HG02623 (cell line): ENCODE measurements at regions not wholly inside any gene's neighbourhood (a gene's known extent, or its start where the extent isn't known, plus 50 kb on each side); places are given as distances from the start of the nearest gene placed in this dataset.
"Not testable (repeated sequence)": the region's sequence is repeated elsewhere in the genome, so short reads cannot be mapped to it uniquely, and the experiment has no call there.

Source experiments
- ATAC-seq: cut with Tn5 transposase; IDR thresholded peaks from one replicate; pipeline ENCODE4 v1.9.1; 2021; ENCODE audit warnings: moderate library complexity; ENCODE audit not compliant: unreplicated experiment

DNA sequence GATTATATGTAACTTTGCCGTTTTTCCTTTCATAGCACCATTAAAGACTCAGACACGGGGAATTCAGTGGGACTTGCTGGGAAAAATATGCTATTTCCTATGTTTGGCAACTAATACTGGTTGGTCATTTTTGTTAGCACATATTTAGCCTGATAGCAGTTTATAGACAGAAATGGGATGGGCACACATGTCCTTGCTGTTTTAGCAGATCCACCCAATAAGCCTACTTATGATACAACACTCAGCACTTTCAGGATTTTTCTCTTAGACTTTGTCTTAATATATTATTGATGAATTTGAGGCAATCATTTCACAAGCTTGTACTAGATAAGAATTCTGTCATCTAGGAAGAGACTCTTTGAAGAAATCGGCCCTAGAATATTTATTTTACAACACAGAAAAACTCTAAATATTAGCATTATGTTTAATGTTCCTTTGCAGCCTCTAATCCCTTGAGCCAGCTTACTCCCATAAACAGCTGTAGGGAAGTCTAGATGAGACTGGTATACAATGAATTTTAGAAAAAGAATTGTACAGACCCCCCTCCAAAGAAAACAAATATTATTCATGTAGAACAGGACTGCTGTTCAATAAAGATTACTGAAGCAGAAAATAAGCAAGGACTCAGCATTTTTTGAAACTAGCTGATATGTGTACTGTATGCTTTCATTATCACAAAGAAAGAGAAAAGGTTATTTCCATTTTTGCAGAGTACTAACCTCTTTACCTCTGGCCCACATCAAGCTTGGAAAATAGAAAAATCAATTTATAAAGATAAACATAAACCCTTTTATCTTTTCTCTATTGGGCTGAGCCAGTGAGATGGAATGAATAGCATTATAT, 656.8 kb upstream of the SGO1 start:
- ATAC-seq = no peak

DNA sequence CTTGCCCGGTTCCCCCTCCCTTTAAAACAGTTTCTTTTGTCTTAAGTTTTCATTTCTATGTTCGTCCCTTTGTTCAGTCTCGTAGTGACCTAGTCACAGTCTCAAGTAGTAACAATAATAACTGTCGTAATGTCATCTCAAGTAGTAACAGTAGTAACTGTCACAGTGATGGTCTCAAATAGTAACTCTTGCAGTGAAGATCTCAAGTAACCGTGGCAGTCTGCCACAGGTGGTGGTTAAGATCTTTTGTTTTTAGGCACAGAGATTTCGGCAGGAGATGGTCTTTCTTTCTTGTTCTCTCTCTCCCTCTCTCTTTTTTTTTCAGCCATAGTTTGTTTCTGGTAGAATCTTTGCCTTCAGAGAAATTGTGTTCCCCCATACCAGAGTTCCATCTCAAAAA, 656.0 kb upstream of the SGO1 start:
- ATAC-seq = no peak

DNA sequence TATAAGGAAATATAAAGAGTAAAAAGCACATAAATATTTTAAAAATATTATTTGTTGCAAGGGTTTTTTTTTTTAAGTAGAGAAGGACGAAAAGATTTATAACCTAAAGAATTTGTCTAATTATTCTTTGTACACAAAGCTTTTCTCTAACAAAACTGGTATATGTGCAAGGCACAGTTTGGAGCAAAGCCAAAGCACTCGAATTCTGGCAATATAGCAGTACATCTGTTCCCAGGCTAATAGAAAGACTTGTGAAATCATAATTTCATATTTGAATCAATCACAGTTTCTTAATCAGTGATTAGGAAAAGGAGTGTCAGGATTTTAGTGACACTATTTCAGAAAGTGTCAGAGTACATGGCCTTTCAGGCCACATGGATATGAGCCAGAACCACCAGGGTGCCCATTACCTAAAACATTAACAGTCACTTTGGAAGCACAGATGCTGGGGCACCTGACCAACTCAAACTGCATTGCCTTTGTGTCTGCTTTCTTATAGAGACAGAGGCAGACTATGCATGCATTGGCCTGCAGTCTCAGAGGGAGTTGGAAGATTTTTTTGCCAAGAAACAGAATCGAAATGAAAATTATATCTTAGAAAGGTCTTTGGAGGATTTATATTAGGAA, 651.8 kb upstream of the SGO1 start:
- no peak for ATAC-seq

DNA sequence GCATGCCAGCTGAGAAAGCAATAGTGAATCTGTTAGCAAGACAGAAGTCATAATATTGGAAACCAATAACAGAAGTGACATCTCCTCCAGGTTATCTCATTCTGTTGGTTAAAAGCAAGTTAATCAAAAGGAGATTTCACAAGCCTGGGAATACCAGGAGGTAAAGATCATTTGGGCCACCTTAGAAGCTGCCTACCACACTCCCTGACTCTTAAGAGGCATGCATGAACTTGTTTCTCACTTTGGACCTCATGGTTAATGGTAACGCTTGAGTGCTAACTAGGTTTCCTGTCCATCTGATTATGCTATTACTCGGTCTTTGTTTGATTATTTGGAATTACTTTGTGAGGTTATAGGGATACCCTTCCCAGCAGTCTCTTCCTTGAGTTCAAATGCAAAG, 650.8 kb upstream of the SGO1 start:
- ATAC-seq = no peak

DNA sequence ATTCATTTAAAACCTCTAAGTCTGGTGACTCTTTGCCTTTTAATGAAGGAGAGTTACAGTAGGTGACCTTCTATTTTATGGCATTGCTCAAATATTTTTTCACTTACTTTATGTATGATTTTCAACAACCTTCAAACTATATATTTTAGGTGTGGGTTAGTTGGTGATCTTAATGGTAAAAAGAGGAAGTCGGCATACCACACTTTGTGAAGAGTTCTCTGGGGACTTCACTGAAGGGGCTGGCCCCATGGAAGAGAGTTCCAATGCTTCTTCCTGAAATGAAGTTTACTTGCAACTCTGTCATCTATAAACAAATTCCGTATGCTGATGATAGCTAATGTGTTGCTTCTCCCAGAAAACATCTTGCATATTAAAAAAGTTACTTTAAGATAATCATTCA, 647.0 kb upstream of the SGO1 start:
- ATAC-seq = no peak

DNA sequence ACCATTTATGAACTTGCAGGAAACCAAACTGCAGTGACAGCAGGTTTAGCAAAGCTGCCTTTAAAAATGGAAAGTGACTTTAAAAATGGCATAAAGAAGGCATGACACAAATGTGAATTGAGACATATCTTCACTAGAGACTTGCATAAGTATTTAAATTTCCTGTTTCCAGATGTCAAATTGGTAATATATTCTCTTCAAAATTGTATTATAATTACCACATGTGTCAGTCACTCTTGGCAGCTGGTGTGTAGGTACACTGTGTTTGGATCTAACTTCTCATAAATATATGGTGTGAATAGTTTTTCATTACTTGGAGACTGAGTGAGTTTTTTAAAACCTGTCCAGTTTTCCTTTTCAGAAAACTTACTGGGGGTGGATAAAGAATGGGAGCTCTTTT, 636.2 kb upstream of the SGO1 start:
- ATAC-seq = no peak

DNA sequence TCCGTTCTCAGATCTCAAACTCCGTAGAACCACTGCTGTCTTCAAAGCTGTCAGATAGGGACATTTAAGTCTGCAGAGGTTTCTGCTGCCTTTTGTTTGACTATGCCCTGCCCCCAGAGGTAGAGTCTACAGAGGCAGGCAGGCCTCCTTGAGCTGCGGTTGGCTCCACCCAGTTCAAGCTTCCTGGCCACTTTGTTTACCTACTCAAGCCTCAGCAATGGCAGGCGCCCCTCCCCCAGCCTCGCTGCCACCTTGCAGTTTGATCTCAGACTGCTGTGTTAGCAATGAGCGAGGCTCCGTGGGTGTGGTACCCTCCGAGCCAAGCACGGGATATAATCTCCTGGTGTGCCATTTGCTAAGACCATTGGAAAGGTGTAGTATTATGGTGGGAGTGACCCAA, 634.9 kb upstream of the SGO1 start:
- not testable (repeated sequence) for ATAC-seq

DNA sequence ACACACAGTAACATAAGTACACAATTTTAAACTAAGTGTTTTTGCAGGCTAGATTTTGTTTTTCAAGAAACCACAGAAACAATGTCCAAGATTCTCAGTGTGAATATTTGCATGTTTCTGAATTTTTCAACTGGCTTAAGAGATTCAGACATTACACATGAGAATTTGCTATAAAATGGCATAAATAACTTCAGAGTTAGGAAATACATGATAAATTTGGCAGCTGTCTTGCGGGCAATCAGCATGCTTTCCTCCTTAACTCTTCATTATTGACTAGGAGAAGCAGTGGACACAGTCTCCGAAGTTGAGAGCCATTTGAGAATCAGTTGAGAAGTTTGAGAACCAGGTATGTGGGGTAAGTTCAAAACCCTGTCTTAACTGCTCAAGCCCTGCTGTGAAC, 625.6 kb upstream of the SGO1 start:
- ATAC-seq = no peak

DNA sequence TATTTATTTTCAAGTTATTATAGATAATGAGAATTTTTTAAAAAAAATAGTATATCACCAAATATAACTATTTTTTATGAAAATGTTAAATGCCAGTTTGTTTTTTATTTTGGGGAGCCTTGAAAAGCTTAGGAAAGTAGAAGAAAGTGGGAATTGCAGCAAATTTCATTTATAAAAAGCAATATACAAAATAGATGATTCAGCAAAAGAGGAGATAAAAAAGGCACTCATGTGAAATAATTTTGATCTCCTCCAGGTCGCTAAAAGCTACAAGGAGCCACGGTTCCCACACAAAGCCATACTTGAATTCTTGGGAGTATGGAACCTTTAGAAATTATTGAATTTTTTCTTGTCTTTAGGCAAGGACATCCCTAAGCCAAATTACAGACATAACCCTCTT, 625.0 kb upstream of the SGO1 start:
- ATAC-seq = no peak

DNA sequence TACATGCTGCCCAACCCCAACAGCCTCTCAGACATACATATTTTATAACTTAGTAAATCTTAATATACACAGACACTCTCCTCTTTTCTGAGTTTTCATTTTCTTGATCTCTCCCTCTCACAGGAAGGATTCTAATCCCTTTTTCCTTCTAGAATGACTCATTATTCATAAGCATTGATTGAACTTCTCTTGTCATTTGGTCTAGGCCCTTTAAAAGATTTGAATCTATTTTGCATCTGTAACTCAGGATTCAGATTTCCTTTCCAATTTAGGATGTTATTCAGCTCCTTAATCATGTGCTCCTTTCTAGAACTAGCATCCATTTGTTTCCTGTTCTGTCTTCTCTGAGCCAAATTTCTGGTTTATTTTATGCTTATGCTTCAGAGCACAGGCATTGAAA, 624.5 kb upstream of the SGO1 start:
- no peak for ATAC-seq

DNA sequence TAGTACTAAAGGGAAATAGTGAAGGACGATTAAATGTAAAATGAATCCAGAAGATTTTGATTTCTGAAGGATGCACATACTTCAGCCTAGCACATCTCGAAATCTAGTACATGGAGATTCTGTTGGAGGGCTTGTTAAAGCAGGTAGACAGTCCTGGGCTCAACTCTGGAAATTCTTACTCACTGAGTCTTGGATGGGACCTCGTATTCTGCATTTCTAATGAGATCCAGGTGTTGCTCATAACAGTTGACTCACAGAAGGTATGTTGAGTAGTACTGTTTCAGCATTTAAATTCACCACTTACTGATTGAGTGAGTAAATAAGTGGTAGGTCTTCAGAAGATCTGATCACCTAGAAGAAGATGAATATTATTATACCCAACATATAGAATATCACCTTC, 623.4 kb upstream of the SGO1 start:
- ATAC-seq = no peak

DNA sequence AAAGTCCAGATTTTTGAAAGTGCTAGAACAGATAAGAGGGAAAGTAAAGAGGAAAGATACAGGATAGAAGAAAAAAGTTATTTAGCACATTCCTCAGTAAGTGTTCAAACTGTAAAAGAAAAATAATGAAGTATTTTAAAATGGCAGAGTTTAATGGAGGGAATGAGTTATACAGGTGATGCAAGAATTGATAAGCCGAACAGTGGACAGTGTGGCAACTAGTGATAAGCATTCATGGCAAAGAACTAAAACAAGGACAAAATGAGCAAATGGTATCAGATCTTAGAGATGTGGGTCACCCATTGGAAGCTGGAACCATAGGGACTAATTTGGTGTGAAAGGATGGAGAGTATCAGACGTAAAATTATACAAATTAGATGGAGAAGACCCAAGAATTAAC, 622.9 kb upstream of the SGO1 start:
- ATAC-seq = no peak

DNA sequence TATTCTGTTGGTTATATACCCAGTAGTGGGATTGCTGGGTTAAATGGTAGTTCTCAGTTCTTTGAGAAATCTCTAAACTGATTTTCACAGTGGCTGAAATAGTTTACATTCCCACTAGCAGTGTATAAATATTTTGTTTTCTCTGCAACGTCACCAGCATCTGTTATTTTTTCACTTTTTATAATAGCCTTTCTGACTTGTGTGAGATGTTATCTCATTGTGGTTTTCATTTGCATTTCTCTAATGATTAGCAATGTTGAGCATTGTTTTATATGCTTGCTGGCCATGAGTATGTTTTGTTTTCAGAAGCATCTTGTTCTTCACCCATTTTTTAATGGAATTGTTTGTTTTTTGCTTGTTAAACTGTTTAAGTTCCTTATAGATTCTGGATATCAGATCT, 612.7 kb upstream of the SGO1 start:
- no peak for ATAC-seq

DNA sequence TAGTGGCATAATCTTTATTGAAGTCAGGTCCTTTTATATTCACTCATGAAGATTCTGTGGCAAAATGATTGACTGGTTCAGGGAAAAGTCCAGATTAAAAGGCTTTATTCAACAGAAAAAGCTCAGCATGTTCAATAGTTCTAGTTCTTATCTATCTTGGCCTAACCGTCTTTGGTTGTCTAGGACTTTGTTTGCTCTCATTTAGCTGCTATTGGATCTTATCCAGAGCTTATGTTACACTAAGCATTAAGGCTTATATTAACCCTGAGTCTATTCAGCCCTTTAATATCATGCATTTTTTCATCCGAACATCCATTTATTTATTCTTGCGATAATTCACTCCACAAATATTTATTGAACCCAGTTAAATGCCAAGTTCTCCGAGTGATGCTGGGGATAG, 601.0 kb upstream of the SGO1 start:
- ATAC-seq = no peak

DNA sequence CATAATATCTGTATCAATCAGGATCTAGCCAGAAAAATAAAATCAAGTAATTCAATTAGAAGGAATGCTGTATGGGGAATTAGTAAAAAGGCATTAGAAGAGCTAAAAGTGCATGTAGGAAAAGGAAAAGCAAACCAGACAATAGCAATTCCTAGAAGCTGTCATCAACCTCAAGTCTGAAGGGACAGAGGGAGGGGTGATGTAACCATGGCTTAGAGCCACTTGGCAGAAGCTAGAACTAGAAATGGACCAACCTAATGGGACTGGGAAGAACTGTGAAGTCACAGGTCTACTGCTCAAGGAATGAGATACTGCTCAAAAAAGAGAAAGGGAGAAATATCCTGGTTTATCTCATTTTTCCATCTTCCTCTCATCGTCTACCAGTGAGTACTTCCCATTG, 590.7 kb upstream of the SGO1 start:
- ATAC-seq = no peak

DNA sequence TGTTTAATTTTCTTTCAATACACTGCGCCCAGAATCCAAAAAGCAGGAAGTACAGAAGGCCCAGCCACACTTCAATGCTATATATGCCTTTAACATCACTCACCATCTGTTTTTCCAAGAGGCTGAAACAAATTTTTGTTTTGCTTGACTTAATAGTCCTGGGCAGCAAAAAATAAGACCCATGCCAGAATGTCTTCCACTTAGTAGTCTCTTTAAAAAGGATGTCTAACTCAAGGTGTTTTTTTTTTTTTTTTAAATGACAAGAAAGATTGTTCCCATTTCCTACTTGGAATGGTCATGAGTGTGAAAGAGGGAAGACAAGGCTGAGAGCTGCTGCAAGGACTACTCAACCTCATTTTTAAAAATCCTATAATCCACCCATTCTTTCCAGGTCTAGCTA, 590.3 kb upstream of the SGO1 start:
- no peak for ATAC-seq

DNA sequence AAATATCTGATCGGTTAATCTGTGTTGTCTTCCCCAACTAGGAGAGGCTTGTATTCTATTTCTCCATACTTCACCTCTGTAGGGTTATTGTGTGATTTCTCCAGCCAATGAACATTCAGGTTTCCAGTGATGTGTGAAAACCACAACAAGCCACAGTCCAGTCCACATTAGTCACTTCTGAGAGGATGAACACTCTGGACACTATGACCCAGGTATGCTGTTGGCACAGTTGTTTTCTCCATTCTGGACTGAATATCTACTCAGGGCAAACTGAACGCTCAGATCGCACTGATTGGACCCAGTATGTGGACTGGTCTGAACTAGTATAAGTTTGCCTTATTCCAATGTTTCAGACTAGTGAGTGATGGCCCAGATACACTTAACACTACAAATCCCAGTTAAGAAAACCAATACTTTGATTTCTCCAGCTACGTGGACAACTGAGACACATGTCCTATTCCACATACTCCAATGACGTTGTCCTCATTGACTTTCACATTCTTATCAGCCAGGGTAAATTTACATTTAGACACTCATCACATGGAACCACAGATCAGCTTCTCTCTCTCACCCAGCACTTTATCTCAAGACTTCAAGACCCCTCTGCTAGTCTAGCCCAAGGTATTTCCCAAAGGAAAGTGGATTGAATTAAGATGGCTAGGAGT, 587.4 kb upstream of the SGO1 start:
- no peak for ATAC-seq

DNA sequence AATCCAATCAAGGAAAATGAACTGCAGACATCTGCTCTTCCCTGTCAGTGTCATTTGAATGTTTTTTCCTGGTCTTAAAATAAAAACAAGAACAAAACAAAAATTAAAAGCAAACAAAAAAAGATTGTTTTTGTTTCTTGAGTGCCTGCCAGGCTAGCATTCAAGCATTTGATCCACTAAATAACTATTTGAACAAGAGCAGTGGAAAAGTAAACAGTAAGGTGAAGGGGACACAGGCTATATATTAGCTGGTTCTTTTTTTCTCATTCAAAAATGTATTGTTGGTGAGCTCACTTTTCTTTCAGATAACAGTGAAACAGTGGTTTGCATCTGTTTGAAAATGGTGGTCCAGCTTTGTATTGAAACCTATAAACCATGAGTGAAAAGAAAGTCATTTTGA, 586.9 kb upstream of the SGO1 start:
- no peak for ATAC-seq

DNA sequence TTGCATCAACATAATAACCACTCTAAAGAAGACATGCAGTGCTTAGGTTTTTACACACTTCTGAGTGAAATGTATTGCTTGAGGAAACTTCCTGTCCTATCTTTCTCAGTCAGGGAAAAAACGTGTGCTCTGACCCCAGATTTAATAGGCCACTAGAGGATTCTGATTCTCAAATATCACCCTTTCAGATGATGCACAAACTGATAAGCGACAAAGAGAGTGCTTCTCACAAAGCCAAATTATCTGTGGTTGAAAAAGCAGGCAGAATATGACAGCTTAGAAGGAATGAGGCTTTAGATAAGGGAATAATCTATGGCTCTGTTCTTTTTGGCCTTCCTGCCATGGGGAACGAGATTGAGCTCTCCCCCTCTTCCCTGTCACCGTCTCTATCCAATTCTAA, 583.4 kb upstream of the SGO1 start:
- no peak for ATAC-seq

DNA sequence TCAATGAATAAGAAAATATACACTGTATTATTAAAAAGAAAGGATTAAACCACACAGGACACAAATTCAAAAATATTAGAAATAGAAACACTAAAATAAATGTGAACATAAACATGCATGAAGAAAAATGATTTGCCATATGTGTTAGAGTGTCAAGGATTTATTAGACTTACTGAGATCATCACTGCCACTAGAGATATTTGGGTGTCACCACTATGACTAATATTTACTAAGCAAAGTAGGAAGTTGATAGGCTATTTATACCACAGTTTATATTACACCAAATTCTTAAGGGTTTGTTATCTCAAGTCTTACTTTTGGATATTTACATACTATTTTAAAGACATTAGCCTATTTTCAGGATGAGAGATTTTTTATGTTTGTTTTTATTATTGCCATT, 575.0 kb upstream of the SGO1 start:
- ATAC-seq = no peak

DNA sequence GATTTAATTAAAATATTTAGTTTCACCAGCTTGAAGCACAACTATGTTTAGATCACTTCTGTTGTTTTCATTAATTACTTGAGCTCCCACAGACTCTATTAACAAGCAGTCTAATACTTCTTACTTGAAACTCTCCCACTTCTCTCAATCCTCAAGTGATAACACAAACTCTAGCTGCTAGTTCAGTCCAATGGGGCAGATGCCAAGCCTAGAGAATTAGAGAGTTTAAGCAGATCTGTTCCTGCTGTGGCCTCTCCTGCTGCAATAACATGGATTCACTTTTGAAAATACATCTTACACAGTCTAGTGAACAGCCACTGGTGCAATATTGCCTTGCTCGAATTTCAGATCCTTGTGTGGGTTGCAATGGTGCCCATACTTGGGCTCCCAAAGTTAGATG, 566.4 kb upstream of the SGO1 start:
- no peak for ATAC-seq

DNA sequence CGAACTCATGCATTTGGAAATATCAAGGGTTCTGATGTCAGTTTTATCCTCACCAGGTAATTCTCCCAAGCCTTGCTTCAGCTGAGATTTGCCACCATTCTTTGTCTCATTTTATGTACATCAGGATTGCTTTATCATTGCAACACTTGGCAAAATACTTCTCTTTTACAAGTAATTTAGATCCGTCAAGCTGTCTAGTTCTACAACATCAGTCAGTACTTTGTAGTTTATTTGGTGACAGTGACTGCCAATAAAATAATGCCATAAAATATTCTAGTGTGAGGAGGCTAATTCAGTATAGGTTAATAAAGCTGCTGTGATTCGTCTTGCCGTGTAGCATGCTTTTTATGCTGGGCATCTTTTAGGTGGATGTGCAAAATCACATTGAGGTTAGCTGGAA, 565.3 kb upstream of the SGO1 start:
- no peak for ATAC-seq
